GM18907 (cell line): ENCODE measurements at regions not wholly inside any gene's neighbourhood (a gene's known extent, or its start where the extent isn't known, plus 50 kb on each side); places are given as distances from the start of the nearest gene placed in this dataset.
A peak's percentile ranks its signal among the peaks of the same experiment; 100 is the strongest.

Source experiments
- ATAC-seq: cut with Tn5 transposase; IDR thresholded peaks from one replicate; pipeline ENCODE4 v1.9.1; 2021; ENCODE audit warnings: mild to moderate bottlenecking, moderate library complexity; ENCODE audit not compliant: unreplicated experiment

- ATAC-seq = no peak
These were observed 308.2 kb upstream of the NR5A2 start for GRCh38 chr1:199719156-199719842.

GRCh38 chr1:199720496-199720895 lies 307.0 kb upstream of the NR5A2 start:
- no peak for ATAC-seq

GRCh38 chr1:199721001-199721400 lies 306.5 kb upstream of the NR5A2 start:
- no peak for ATAC-seq

GRCh38 chr1:199723250-199723956 lies 304.1 kb upstream of the NR5A2 start:
- no peak for ATAC-seq

- ATAC-seq = no peak
These were observed 303.5 kb upstream of the NR5A2 start for GRCh38 chr1:199724049-199724448.

GRCh38 chr1:199725002-199725565 lies 302.4 kb upstream of the NR5A2 start:
- peak; percentile 79 for ATAC-seq

- no peak for ATAC-seq
These were observed 299.8 kb upstream of the NR5A2 start for GRCh38 chr1:199727682-199728081.

- ATAC-seq = no peak
These were observed 299.2 kb upstream of the NR5A2 start for GRCh38 chr1:199728345-199728744.

GRCh38 chr1:199733125-199733524 lies 294.4 kb upstream of the NR5A2 start:
- ATAC-seq = no peak

GRCh38 chr1:199734186-199734585 lies 293.3 kb upstream of the NR5A2 start:
- no peak for ATAC-seq

GRCh38 chr1:199735660-199736059 lies 291.9 kb upstream of the NR5A2 start:
- ATAC-seq = no peak

GRCh38 chr1:199736646-199737045 lies 290.9 kb upstream of the NR5A2 start:
- ATAC-seq = no peak

- no peak for ATAC-seq
These were observed 285.9 kb upstream of the NR5A2 start for GRCh38 chr1:199741586-199741985.

GRCh38 chr1:199742547-199742946 lies 285.0 kb upstream of the NR5A2 start:
- ATAC-seq = no peak

- ATAC-seq = no peak
These were observed 284.3 kb upstream of the NR5A2 start for GRCh38 chr1:199743227-199743626.

GRCh38 chr1:199746666-199747384 lies 280.7 kb upstream of the NR5A2 start:
- ATAC-seq = no peak

- no peak for ATAC-seq
These were observed 279.5 kb upstream of the NR5A2 start for GRCh38 chr1:199747984-199748383.

GRCh38 chr1:199751506-199751905 lies 276.0 kb upstream of the NR5A2 start:
- no peak for ATAC-seq

- no peak for ATAC-seq
These were observed 275.4 kb upstream of the NR5A2 start for GRCh38 chr1:199751962-199752687.

- ATAC-seq = no peak
These were observed 274.9 kb upstream of the NR5A2 start for GRCh38 chr1:199752688-199753027.

- no peak for ATAC-seq
These were observed 274.0 kb upstream of the NR5A2 start for GRCh38 chr1:199753513-199753912.
